ENCODE measurements at regions not wholly inside any gene's neighbourhood (a gene's known extent, or its start where the extent isn't known, plus 50 kb on each side); places are given as distances from the start of the nearest gene placed in this dataset.

DNA sequence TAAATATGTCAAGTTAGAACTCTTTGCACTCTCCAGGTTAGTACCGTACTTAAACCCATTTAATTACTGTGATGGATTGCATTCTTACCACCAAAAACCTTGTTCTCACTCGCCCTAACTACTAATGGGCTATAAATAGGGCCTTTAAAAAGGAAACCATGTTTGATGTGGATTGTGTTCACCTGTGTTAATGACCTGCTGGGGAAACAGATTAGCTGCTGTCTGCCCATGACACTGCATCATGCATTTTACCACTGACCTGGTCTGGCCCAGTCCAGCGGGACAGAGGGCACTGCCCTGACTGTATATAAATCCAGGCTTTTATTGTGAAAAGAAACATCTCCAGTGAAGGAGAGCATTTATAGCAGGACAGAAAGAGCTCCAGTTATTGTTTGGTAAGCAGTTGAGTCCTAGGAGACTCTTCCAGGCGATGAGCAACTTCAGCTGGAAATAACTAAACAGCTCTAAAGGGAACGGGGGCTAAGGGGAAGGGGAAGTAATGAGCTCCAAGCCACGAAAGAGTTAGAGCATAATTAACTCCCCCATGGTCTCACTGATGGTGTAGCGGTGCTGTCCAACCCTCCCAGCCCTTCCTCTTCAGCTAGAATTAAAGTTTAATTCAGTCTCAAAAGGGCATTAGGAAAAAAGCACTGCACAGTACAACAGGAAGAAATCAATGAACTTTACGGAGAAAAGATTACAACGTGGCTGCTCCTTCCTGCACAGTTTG lies 303.1 kb downstream of the ENC1 start:
- DNase-seq = no peak

DNA sequence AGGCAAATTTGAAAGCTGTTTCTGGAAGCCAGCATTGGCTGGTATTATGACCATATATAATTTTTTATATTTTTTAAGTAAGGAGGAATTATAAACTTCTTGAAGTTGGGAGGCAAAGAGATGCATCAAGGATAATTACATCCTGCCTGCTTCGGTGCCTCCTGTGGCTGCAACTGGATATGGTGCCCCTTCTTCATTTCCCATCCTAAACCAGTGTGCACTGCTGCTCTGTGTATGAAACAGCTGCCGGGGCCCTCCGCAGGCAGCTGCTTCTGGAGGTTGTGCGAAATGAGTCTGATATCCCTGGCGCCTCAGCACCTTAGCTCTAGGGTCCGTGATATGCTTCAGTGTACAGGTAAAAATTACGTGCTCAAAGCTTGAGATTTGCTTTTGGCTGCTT lies 304.2 kb downstream of the ENC1 start:
- peak; percentile 78 for DNase-seq

- DNase-seq = no peak
Measured at GRCh38 chr5:74334762-74335384, 305.7 kb downstream of the ENC1 start.

- DNase-seq = no peak
Measured at GRCh38 chr5:74334062-74334761, 306.3 kb downstream of the ENC1 start.

DNA sequence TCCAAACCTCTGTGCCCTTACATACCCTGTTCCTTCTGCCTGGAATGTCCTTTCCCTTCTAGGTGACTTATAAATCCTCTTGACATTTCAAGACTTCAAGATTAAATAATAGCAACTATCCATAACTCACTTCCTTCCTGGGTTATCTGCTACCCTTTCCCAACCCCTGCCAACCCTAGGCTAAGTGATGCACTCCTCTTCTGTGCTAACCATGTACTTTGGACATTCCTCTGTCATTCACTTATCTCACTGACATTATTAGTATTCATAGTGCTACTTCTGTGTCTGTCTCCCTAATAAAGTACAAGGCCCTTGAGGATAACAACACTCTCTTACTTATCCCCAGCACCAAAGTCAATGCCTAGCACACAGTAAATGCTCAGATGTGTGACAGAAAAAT lies 307.1 kb downstream of the ENC1 start:
- no peak for DNase-seq

DNA sequence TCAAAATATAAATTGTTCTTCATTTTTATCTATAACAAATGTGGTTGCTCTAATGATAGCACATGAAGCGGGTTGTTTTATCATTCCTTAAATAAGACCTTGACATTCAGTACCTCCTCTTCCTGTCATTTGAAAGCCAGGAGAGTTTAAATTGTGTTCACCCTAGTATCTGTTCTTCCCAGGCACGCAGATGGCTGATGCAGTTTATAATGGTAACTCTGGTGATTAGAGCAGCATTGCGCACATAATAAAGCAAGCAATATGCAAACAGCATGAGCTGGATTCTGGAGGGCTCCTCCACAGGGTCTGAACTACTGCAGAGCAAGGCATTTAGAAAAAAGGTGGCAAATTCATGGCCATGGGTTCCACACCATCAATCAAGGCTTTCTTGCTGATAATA lies 307.8 kb downstream of the ENC1 start:
- DNase-seq = no peak

- no peak for DNase-seq
Measured at GRCh38 chr5:74332006-74332405, 308.5 kb downstream of the ENC1 start.

DNA sequence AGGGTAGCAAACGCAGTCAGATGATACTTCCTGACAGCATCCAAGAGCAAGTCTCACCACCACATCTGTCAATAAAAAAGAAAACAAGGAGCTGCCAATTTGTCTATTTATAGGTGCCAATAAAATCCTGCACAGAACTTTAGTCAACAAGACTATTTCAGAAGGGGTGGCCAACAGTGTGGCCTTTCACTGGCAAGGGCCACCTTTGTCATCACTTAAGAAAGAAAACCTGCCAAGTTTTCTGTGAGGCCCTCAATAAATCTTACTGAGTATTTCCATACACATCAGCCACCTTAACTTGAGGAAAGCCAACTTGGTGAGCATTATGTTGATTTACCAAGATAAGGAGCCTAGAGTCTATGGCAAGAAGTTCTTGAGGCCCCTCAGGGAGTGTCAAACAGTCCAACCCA lies 312.3 kb downstream of the ENC1 start:
- no peak for DNase-seq

DNA sequence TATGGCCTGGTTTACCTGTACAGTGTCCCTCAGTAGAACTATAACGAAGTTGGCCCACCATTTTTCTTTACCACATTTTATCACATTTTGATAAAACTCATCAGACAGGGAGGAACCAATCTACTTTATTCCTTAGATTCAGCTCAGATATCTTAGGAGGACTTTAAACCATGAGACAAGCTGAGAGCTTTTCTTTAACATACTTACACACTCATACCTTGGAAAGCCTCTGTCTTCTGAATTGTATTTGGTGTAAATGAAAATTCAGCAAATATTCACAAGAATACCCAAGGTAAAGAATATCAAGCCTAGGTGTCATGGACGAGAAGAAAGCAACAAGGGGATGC lies 313.2 kb downstream of the ENC1 start:
- no peak for DNase-seq

- DNase-seq = no peak
Measured at GRCh38 chr5:74326571-74327338, 313.8 kb downstream of the ENC1 start.

DNA sequence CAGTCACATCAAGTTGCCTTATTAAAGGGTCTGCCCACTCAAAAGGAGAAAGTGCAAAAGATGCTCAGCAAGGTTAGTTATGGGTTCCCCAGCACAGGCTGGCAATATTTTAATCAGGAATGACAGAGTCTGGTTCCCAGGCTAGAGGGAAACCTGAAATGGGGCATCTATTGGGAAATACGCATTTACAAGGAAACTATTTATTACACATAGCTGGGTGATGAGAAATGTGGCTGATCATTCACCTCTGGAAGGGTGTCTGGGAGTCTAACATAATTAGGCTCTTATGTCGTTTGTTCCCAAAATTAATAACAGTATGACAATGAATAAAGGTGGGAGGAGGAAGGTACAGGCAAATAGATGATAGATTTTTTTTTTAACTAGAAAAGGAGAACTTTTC lies 314.7 kb downstream of the ENC1 start:
- DNase-seq = no peak

DNA sequence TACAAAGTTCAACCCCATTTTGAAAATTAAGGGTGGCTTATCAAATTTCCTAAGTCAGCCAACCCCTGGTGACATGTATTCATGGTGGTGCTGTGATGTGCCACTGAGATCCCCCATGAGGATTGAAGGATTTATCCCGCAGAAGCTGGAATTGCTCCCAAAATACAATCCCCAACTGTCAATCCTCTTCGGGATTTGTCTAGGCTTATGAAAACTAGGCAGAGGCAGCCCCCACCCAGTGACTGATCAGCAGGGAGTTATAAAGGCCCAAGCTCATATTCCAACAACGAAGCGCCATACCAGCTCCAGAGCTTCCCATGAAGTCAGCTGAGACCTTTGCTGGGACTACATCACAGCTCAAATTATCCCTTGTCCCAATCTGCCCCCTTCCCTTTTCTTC lies 316.0 kb downstream of the ENC1 start:
- DNase-seq = no peak

DNA sequence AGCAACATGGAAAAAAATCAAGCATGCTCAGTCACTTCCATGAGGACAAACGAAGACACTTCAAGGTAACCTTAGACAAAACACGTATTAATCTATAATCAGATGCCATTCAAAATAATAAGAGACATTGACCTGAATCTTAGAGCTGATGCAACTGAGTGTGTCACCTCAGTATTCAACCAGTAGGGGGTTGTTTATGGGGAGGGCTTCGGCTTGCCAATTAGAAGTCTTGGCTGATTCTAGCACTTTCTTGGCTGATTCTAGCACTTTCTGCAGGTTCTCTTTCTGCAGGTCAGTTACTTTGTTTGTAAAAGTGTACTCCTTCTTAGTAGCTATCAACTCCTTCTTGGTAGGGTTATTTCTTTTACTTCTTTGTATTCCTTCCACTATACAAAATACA lies 317.6 kb downstream of the ENC1 start:
- no peak for DNase-seq

- DNase-seq = no peak
Measured at GRCh38 chr5:74322191-74322590, 318.3 kb downstream of the ENC1 start.

DNA sequence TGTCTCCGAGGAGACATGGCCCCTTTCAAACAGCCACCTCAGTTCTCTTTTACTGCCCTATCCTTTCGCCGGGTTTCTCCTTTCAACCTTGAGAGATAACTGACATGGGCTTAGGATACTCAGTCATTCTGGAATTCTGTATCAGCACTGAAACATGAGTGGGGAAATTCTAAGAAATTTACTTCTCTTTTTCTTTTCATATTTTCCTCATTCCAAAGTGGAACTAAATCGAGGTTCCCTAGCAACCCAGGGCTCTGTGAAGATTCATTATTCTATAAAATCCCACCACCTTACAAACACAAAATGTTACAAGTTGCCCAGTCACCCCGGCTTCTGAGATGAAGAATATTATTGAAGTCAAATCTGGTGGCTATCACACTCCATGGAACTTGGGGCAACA lies 319.2 kb downstream of the ENC1 start:
- no peak for DNase-seq

GRCh38 chr5:74320526-74320925 lies 320.0 kb downstream of the ENC1 start:
- no peak for DNase-seq

DNA sequence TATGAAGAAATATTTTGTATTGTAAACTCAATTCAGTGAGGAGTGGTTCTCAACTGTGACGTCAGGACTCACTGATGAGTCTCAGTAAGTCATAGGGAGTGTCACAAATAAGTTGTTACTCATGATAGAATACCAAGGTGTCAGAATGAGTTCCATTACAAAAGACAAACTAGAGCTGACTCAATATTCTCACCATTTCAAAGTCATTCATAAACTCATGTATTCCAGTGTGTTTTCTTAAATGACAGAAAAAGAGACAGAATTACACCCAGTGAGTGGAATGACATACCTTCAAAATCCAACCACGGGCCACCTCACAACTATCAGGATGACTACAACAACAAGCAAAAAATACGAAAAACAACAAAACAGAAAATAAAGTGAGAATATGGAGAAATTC lies 321.5 kb downstream of the ENC1 start:
- DNase-seq = no peak

DNA sequence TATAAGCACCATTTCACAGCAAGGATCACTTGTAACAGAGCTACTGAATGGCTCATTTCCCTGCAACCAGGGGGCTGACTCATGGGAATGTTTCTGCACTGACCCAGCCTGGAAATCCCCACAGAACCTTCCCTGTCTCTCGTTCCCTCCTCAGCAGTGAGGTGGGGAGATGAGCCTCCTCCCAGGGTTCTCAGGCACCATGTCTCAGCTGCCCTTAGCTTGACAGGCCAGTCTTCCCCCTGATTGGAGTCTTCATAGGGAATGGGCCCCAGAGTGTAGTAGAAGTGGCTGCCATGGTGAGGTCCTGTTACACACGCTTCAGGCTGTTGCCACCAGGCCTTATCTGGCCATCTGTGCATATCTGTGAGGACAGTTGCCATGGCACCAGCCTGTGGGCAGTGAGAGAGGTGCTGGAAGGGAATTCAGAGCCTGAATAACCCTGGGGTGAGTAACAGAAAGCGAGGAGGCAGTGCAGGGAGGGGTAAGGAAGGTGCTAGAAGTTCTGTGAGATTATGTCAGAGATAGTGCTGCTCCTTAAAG lies 324.4 kb downstream of the ENC1 start:
- no peak for DNase-seq

GRCh38 chr5:74314906-74315305 lies 325.6 kb downstream of the ENC1 start:
- DNase-seq = no peak

- no peak for DNase-seq
Measured at GRCh38 chr5:74313896-74314295, 326.6 kb downstream of the ENC1 start.

GRCh38 chr5:74312746-74313145 lies 327.8 kb downstream of the ENC1 start:
- DNase-seq = no peak

GRCh38 chr5:74311961-74312360 lies 328.6 kb downstream of the ENC1 start:
- no peak for DNase-seq
